GM23338 (cell line): ENCODE measurements at regions not wholly inside any gene's neighbourhood (a gene's known extent, or its start where the extent isn't known, plus 50 kb on each side); places are given as distances from the start of the nearest gene placed in this dataset.

ENCODE experiments used
- ATAC-seq: fragments of 200-7000 bp; cut with Tn5 transposase; 3 replicates; pipeline ENCODE4 v1.9.1; 2020
- DNase-seq: peaks from one replicate; pipeline ENCODE4 v3.0.0-alpha.2; 2015; ENCODE audit warnings: low spot score
- H2AFZ ChIP-seq: fragments of 200-600 bp; sonication (generic); 2 replicates; pipeline ENCODE4 v1.8.0; 2016; ENCODE audit warnings: antibody characterized with exemption, mild to moderate bottlenecking, moderate library complexity
- H3F3A ChIP-seq: fragments of 200-600 bp; sonication (generic); replicated peaks from 2 replicates; pipeline ENCODE4 v1.8.0; 2017; ENCODE audit warnings: antibody characterized with exemption, mixed run types, low read depth
- H3K27ac ChIP-seq: fragments of 200-600 bp; sonication (generic); 2 replicates; pipeline ENCODE4 v1.6.1; 2016; ENCODE audit warnings: low read depth
- H3K27me3 ChIP-seq: fragments of 200-600 bp; sonication (generic); 2 replicates; pipeline ENCODE4 v1.8.0; 2016; ENCODE audit warnings: mild to moderate bottlenecking, mixed run types, moderate library complexity; ENCODE audit not compliant: insufficient read depth
- H3K36me3 ChIP-seq: fragments of 200-600 bp; sonication (generic); 2 replicates; pipeline ENCODE4 v1.8.0; 2016; ENCODE audit warnings: mild to moderate bottlenecking; ENCODE audit not compliant: insufficient read depth
- H3K4me1 ChIP-seq: fragments of 200-600 bp; sonication (generic); 2 replicates; pipeline ENCODE4 v1.8.0; 2016; ENCODE audit warnings: mild to moderate bottlenecking, moderate library complexity; ENCODE audit not compliant: insufficient read depth
- H3K4me2 ChIP-seq: fragments of 200-600 bp; sonication (generic); 2 replicates; pipeline ENCODE4 v1.7.1; 2017; ENCODE audit warnings: mixed run types
- H3K4me3 ChIP-seq: fragments of 200-600 bp; sonication (generic); 2 replicates; pipeline ENCODE4 v1.6.1; 2016; ENCODE audit warnings: mixed run types
- H3K79me2 ChIP-seq: fragments of 200-600 bp; sonication (generic); replicated peaks from 2 replicates; pipeline ENCODE4 v1.8.0; 2017; ENCODE audit warnings: mild to moderate bottlenecking; ENCODE audit not compliant: insufficient read depth
- H3K9me2 ChIP-seq: fragments of 200-600 bp; sonication (generic); 2 replicates; pipeline ENCODE4 v1.8.0; 2017; ENCODE audit not compliant: insufficient read depth
- H4K20me1 ChIP-seq: fragments of 200-600 bp; sonication (generic); replicated peaks from 2 replicates; pipeline ENCODE4 v1.8.0; 2017; ENCODE audit warnings: mild to moderate bottlenecking; ENCODE audit not compliant: insufficient read depth
- H3K27ac Mint-ChIP-seq: 2 replicates; pipeline ENCODE4 v1.8.0; 2020; ENCODE audit warnings: inconsistent platforms, mild to moderate bottlenecking, moderate library complexity, mixed read lengths
- H3K27me3 Mint-ChIP-seq: 3 replicates; pipeline ENCODE4 v1.8.0; 2022; ENCODE audit warnings: low read depth, mild to moderate bottlenecking, moderate library complexity, mixed read lengths, inconsistent platforms; ENCODE audit not compliant: insufficient read depth, poor library complexity
- H3K36me3 Mint-ChIP-seq: 3 replicates; pipeline ENCODE4 v1.8.0; 2021; ENCODE audit warnings: low read depth, mild to moderate bottlenecking, inconsistent platforms, moderate library complexity, mixed read lengths
- H3K4me1 Mint-ChIP-seq: 3 replicates; pipeline ENCODE4 v1.8.0; 2020; ENCODE audit warnings: mild to moderate bottlenecking, inconsistent platforms, mixed read lengths
- H3K4me3 Mint-ChIP-seq: 3 replicates; pipeline ENCODE4 v1.8.0; 2021; ENCODE audit warnings: moderate library complexity, mild to moderate bottlenecking, inconsistent platforms, mixed read lengths
- H3K9me3 Mint-ChIP-seq: 3 replicates; pipeline ENCODE4 v1.8.0; 2020; ENCODE audit warnings: moderate library complexity, mild to moderate bottlenecking, inconsistent platforms, mixed read lengths
- CREB1 ChIP-seq: fragments of 250-450 bp; sonication (Bioruptor Pico); IDR thresholded peaks from 2 replicates; pipeline ENCODE4 v1.5.0; 2020; ENCODE audit warnings: low read depth, mild to moderate bottlenecking, moderate library complexity
- ETS1 ChIP-seq: IDR thresholded peaks from 2 replicates; pipeline ENCODE4 v1.6.1; 2016; ENCODE audit warnings: antibody characterized with exemption
- EZH2 ChIP-seq: fragments of 200-600 bp; sonication (generic); IDR thresholded peaks from one replicate; pipeline ENCODE4 v1.8.0; 2017; ENCODE audit warnings: antibody characterized with exemption, mild to moderate bottlenecking, low read depth; ENCODE audit not compliant: unreplicated experiment
- EZH2phosphoT487 ChIP-seq: fragments of 200-600 bp; sonication (generic); IDR thresholded peaks from one replicate; pipeline ENCODE4 v1.8.1; 2018; ENCODE audit warnings: antibody characterized with exemption; ENCODE audit not compliant: unreplicated experiment
- JUNB ChIP-seq: IDR thresholded peaks from one replicate; pipeline ENCODE4 v1.6.1; 2016; ENCODE audit warnings: antibody characterized with exemption; ENCODE audit not compliant: unreplicated experiment
- NANOG ChIP-seq: IDR thresholded peaks from 2 replicates; pipeline ENCODE4 v1.6.1; 2016; ENCODE audit warnings: antibody characterized with exemption, borderline replicate concordance
- POLR2AphosphoS5 ChIP-seq: IDR thresholded peaks from 2 replicates; pipeline ENCODE4 v1.6.1; 2016; ENCODE audit warnings: antibody characterized with exemption, low read depth
- REST ChIP-seq: IDR thresholded peaks from one replicate; pipeline ENCODE4 v1.6.1; 2018; ENCODE audit warnings: antibody characterized with exemption; ENCODE audit not compliant: unreplicated experiment
- STAT1 ChIP-seq: IDR thresholded peaks from one replicate; pipeline ENCODE4 v1.6.1; 2016; ENCODE audit warnings: antibody characterized with exemption; ENCODE audit not compliant: unreplicated experiment
- ZNF114 ChIP-seq: fragments of 250-450 bp; sonication (Bioruptor Pico); IDR thresholded peaks from 2 replicates; pipeline ENCODE4 v1.5.0; 2020; ENCODE audit warnings: mild to moderate bottlenecking, moderate library complexity
- ZNF331 ChIP-seq: fragments of 250-450 bp; sonication (Bioruptor Pico); IDR thresholded peaks from 2 replicates; pipeline ENCODE4 v1.5.0; 2020; ENCODE audit warnings: low read depth, mild to moderate bottlenecking, moderate library complexity
- ZNF462 ChIP-seq: fragments of 250-450 bp; sonication (Bioruptor Pico); IDR thresholded peaks from 2 replicates; pipeline ENCODE4 v1.5.0; 2020; ENCODE audit warnings: mild to moderate bottlenecking, moderate library complexity

- TF ChIP-seq ZNF114 (CRISPR knock-in tag) = no peak
- no peak for TF ChIP-seq REST
- no peak for TF ChIP-seq ETS1
- TF ChIP-seq CREB1 (CRISPR knock-in tag) = no peak
- TF ChIP-seq EZH2phosphoT487 = no peak
- TF ChIP-seq ZNF331 (CRISPR knock-in tag) = no peak
- TF ChIP-seq JUNB = no peak
Observed at GRCh38 chrX:42229533-42229932, 306.2 kb upstream of the CASK start (continued).

GRCh38 chrX:42220666-42221065 lies 297.3 kb upstream of the CASK start:
- ATAC-seq = no peak
- H3K9me3 Mint-ChIP-seq = no peaks in the 10 kb centered on the region; the same call in 2 of the 3 replicates
- no peak for TF ChIP-seq NANOG
- no peak for TF ChIP-seq ZNF462 (CRISPR knock-in tag)
- no peak for TF ChIP-seq REST
- no peak for TF ChIP-seq JUNB
- TF ChIP-seq EZH2 = no peak
- no peak for TF ChIP-seq POLR2AphosphoS5
- no peak for TF ChIP-seq STAT1
- no peak for TF ChIP-seq ZNF331 (CRISPR knock-in tag)

More at GRCh38 chrX:42220666-42221065, 297.3 kb upstream of the CASK start:
- H4K20me1 ChIP-seq = no peaks in the 10 kb centered on the region
- H3K4me1 ChIP-seq = no peaks in the 10 kb centered on the region
- no peak overlapping the region for H2AFZ ChIP-seq
- H3K27ac ChIP-seq = no peak overlapping the region
- peaks cover 3% of the 10 kb centered on the region; the same call in 1 of the 3 replicates for H3K4me1 Mint-ChIP-seq
- no peaks in the 10 kb centered on the region for H3K9me2 ChIP-seq
- no peaks in the 10 kb centered on the region for H3K79me2 ChIP-seq
- no peak overlapping the region for H3K4me3 Mint-ChIP-seq
- no peaks in the 10 kb centered on the region for H3K36me3 ChIP-seq
- no peaks in the 10 kb centered on the region for H3K27me3 Mint-ChIP-seq
- no peak for DNase-seq
- H3K27me3 ChIP-seq = no peaks in the 10 kb centered on the region
- H3F3A ChIP-seq = no peaks in the 10 kb centered on the region
- no peak overlapping the region for H3K4me2 ChIP-seq
- no peak overlapping the region for H3K4me3 ChIP-seq
- H3K36me3 Mint-ChIP-seq = no peaks in the 10 kb centered on the region
- H3K27ac Mint-ChIP-seq = no peak overlapping the region
